ENCODE measurements at regions not wholly inside any gene's neighbourhood (a gene's known extent, or its start where the extent isn't known, plus 50 kb on each side); places are given as distances from the start of the nearest gene placed in this dataset.
"Not testable (repeated sequence)": the region's sequence is repeated elsewhere in the genome, so short reads cannot be mapped to it uniquely, and the experiment has no call there.

DNA sequence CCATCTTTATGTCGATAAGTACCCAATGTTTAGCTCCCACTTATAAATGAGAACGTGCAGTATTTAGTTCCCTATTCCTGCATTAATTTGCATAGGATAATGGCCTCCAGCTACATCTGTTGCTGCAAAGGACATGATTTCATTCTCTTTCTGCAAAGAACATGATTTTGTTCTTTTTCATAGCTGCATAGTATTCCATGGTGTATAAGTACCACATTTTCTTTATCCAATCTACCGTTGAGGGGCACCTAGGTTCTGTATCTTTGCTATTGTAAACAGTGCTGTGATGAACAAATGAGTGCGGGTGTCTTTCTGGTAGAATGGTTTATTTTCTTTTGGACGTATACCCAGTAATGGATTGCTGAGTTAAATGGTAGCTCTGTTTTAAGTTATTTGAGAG lies 63.0 kb downstream of the HLX start:
- no peak for DNase-seq

DNA sequence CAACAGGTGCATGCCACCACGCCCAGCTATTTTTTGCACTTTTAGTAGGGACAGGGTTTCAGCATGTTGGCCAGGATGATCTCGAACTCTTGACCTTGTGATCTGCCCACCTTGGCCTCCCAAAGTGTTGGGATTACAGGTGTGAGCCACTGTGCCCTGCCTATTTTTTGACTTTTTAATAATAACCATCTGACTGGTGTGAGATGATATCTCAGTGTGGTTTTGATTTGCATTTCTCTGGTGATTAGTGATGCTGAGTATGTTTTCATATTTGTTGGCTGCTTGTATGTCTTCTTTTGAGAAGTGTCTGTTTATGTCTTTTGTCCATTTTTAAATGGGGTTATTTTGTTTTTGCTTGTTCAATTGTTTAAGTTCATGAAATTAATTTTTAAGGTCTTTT lies 63.7 kb downstream of the HLX start:
- not testable (repeated sequence) for DNase-seq

GRCh38 chr1:220943319-220943996 lies 64.2 kb downstream of the HLX start:
- no peak for DNase-seq

DNA sequence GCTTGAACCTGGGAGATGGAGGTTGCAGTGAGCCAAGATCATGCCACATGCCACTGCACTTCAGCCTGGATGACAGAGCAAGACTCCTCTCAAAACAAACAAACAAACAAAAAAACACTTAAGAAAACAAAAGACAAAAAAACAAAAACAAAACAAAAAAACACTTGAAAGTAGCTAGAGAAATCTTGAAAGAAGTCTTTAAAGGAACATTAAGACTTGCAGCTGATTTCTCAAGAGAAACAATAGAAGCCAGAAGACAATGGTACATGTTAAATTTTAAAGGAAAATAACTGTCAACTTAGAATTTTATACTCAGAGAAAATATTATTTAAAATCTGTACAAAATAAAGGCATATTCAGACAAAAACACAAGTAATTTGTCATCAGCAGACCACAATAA lies 71.3 kb downstream of the HLX start:
- no peak for DNase-seq

GRCh38 chr1:220952961-220953643 lies 73.9 kb downstream of the HLX start:
- no peak for DNase-seq

GRCh38 chr1:220954321-220955075 lies 75.3 kb downstream of the HLX start:
- no peak for DNase-seq

DNA sequence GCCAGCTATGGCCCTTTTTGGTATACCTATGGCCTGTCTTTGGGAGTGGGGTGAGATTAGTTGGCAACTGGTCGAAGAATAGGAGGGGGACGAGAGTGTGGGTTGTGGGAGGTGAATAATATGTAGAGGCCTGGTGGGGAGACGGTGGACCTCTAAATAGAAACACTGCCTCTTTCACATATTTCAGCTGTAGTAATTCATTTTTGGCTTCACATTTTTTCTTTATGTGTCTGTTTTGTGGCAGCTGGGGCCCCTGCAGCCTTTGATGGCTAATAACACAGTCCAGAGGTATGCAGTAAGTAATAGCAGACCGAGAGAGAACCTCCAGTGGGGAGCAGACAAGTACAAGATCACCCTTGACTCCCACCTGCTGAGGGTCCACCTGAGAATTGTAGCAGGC lies 75.9 kb downstream of the HLX start:
- DNase-seq: no peak

DNA sequence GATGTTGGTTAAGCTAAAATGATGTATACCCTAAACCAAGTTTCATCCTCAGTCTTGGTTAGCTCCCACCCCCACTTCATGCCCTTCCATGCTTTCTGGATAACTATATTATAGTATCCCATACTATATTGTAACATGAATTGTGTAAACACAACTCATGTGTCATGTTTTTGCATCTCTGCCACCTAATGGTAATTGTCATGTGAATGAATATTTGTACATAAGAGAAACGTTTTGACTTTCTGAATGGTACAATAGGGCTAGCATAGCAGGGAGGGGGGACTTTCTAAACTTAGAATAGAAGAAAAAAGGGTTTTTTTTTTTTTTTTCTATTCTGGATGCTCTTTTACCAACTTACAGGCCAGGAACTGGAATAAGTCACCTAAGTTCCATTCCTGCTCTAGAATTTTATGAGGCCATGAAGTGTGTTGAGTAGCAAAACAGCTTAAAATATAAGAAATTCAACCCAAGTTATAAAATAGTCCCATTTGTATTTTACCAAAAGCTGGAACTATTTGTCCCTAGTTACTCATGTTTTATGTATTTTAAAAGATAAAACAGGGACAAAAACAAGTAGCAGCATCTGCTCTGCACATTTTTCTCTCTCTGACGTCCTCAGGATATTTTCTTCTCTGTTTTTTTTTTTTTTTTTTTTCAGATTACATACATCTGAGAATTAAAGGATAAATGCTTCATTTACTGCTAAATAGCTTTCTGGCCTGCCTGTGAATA lies 77.4 kb downstream of the HLX start:
- no peak for DNase-seq

- DNase-seq: no peak
Measured at GRCh38 chr1:220957233-220957605, 78.0 kb downstream of the HLX start.

DNA sequence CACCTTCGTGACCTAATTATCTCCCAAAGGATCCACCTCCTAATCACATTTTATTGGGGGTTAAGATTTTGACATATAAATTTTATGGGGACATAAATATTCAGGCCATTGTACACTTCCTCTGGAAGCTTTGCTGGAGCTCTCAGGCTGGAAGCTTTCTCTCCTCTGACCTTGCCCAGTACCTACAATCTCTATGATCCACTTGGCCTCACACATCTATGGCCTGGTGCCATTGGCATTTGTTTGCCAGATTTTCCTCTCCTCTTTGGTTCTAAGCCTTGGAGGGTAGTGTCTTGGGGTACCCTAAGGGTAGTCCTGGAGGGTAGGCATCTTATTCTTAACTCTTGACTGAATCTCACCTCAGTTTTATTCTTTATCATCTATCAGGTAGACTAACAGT lies 79.0 kb downstream of the HLX start:
- DNase-seq: no peak

DNA sequence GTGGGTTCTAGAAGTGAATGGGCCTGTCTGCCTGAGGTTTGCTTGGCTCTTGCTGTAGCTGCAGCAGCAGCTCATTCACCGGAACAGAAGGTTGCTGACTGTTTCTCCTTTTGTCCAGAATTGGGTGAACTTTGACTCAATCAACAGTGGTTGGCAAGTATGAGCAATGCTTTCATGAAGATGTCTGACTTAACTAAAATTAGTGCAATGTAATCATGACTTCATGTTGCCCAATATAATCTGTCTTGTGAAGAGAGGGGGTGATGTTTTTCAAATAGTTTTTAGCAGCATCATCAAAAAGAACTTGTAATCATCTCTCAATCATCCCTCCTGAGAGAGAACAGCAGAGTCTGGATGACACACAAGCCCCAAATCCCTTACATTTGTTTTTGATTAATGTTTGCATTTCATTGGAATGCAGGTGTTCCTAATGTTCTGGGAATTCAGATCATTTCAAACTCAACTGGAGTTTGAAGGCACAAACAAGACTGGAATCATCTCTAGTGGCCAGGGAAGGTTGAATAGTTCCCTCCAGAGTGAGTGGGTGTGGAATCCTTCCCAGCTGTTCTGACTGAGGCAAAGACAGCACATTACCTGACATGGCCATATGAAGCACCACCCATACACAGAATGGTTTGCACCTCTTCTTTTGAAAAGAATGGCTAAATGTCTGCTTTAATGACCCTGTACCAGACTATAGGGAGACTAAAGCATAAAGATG lies 82.9 kb downstream of the HLX start:
- no peak for DNase-seq

DNA sequence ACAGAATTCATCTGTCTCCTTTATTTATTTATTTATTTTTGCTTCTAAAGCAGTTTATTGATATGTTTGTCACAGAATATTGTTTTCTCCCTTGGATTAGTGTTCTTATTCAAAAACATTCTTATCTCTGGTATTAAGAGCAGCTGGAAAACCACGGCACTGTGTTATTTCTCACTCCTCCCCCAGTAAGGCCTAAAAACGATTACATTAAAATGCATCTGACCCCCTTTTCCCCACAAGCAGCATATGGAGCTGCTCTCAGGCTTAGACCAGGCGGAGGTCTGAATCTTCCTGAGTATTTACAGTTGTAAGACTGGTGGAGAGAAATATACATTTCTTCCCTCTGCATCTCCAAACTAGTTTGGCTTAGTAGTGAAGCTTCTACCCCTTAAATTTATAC lies 86.8 kb downstream of the HLX start:
- no peak for DNase-seq

DNA sequence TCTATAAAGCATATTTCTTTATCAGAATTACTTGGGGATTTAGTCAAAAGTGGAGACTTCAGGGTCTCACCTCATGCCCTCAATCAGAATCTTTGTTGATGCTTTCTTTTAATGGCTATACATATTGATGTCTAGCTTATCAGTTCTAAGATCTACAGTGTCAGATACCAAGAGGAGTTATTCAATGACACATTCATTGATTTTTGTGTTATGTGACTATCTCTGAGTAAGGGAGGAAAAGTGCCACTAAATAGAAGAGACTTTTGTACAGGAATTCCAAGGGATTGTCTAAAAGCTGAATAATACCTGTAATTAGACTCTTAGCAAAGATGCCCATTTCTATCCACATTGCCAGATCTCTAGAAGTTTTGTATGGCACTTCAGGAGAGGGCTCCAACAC lies 87.2 kb downstream of the HLX start:
- DNase-seq: no peak

GRCh38 chr1:220966881-220967611 lies 87.8 kb downstream of the HLX start:
- DNase-seq: no peak

DNA sequence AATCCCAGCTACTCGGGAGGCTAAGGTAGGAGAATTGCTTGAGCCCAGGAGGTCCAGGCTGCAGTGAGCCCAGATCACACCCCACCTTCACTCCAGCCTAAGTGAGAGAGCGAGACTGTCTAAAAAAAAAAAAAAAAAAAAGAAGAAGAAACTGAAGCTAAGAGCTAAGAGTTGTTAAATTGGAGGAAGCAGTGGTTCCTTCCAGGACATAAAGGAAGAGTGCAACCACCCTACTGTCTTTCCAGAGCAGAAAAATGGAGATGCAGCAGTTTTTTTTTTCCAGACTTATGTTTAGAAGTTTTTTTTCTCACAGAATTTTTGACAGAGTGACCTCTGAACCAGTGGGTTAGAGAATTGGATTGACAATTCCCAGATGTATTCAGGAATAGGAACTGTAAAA lies 88.7 kb downstream of the HLX start:
- DNase-seq: no peak

DNA sequence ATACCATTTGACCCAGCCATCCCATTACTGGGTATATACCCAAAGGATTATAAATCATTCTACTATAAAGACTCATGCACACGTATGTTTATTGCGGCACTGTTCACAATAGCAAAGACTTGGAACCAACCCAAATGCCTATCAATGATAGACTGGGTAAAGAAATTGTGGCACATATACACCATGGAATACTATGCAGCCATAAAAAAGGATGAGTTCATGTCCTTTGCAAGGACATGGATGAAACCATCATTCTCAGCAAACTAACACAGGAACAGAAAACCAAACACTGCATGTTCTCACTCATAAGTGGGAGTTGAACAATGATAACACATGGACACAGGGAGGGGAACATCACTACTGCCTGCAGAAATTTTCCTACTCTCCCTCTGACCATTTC lies 90.0 kb downstream of the HLX start:
- not testable (repeated sequence) for DNase-seq

GRCh38 chr1:220970311-220970710 lies 91.1 kb downstream of the HLX start:
- no peak for DNase-seq

GRCh38 chr1:220971221-220971620 lies 92.0 kb downstream of the HLX start:
- no peak for DNase-seq

- DNase-seq: no peak
Measured at GRCh38 chr1:220974431-220974830, 95.2 kb downstream of the HLX start.

DNA sequence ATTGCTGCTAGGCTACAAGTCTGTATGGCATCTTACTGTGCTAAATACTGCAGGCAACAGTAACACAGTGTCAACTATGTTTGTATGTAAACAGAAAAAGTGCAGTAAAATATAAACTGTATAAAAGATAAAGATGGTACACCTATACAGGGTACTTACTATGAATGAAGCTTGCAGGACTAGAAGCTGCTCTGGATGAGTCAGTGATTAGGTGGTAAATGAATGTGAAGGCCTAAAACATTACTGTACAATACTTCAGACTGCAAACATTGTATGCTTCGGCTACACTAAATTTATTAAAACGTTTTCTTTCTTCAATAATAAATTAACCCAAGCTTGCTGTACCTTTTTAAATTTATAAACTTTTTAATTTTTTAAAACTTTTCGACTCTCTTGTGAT lies 97.1 kb downstream of the HLX start:
- no peak for DNase-seq

GRCh38 chr1:220979371-220979770 lies 100.1 kb downstream of the HLX start:
- no peak for DNase-seq

- no peak for DNase-seq
Measured at GRCh38 chr1:220982686-220983085, 103.4 kb downstream of the HLX start.

All from CD4-positive, alpha-beta T cell treated with Interleukin-17A for 4 hours (primary cell).